GM08714 (cell line): ENCODE measurements at regions not wholly inside any gene's neighbourhood (a gene's known extent, or its start where the extent isn't known, plus 50 kb on each side); places are given as distances from the start of the nearest gene placed in this dataset.

Experiments
- H3K4me3 ChIP-seq: fragments of 200-500 bp; sonication (Bioruptor generic); 2 replicates; pipeline ENCODE4 v1.5.1; 2014; ENCODE audit warnings: mild to moderate bottlenecking, low read length, inconsistent platforms
- ZNF274 ChIP-seq: IDR thresholded peaks from 2 replicates; pipeline ENCODE4 v1.6.1; 2012; ENCODE audit warnings: mild to moderate bottlenecking, low read depth, low read length

GRCh38 chr16:80390046-80390445 is 150.7 kb upstream of the DYNLRB2 start:
- TF ChIP-seq ZNF274 = no peak
- H3K4me3 ChIP-seq = no peak overlapping the region

- H3K4me3 ChIP-seq = no peak overlapping the region
- no peak for TF ChIP-seq ZNF274
These were observed 151.5 kb upstream of the DYNLRB2 start for GRCh38 chr16:80389338-80389737.

- no peak overlapping the region for H3K4me3 ChIP-seq
- TF ChIP-seq ZNF274 = no peak
These were observed 153.4 kb upstream of the DYNLRB2 start for GRCh38 chr16:80387318-80387921.

GRCh38 chr16:80384862-80385261 is 155.9 kb upstream of the DYNLRB2 start:
- no peak for TF ChIP-seq ZNF274

GRCh38 chr16:80380514-80380913 is 160.3 kb upstream of the DYNLRB2 start:
- no peak overlapping the region for H3K4me3 ChIP-seq
- no peak for TF ChIP-seq ZNF274

More at GRCh38 chr16:80384862-80385261, 155.9 kb upstream of the DYNLRB2 start:
- H3K4me3 ChIP-seq = no peak overlapping the region

DNA sequence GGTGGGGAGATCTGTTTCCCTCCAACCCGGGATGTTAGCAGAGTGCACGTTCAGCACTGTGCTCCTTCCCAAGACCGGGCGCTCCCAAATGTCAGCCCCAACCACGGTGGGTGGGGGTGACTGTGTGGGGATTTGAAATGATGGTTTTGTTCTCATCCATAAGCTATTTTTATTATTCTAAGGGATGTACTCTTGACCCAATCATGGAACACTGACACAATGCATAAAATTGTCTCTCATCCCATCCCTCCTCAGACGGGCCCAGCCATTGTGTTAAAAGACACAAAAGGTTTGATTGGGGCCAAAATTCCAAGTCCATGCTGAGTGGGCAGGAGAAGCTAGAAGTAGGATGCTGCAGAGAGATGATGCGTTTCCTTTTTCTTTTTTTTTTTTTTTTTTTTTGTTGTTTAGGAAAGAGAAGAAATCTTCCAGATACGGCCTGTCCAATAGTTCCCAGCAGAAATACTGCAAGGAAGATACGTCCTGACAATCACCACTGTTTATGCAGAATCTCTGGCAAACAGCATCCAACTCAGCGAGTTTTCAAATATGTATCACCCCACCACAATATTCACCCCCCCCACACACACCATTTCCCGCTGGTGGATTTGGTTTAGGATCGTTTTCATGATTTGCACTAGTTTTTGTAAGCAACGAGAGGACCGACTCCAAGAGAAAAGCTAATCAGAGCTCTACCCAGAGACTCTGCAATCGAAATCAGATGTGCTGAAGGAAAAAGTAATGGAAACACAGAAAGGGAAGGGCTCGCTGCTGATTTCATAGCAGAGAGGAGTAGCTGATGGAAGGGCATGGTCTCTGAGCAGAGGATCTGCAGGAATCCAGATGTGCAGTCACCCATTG is 163.5 kb upstream of the DYNLRB2 start:
- TF ChIP-seq ZNF274 = no peak
- no peak overlapping the region for H3K4me3 ChIP-seq

GRCh38 chr16:80375973-80376372 is 164.8 kb upstream of the DYNLRB2 start:
- no peak for TF ChIP-seq ZNF274

DNA sequence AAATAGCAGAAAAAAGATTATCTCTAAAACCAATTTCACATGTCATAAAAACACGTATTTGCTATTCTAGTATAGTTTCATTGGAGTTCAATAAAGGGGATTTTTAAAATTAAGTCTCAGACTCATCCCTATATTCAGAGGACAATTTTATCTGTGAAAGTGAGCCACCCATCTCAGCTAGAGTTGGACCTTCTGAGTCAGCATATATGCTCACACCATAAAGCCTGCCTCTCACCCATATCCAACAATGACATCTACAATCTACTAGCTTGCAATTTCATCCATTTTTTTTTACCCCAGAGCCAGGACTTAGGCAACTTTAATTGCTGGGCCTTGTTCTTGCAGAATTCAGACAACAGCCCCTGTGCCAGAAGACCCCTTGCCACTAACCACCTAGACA is 165.3 kb upstream of the DYNLRB2 start:
- no peak overlapping the region for H3K4me3 ChIP-seq

More at GRCh38 chr16:80375973-80376372, 164.8 kb upstream of the DYNLRB2 start:
- no peak overlapping the region for H3K4me3 ChIP-seq

DNA sequence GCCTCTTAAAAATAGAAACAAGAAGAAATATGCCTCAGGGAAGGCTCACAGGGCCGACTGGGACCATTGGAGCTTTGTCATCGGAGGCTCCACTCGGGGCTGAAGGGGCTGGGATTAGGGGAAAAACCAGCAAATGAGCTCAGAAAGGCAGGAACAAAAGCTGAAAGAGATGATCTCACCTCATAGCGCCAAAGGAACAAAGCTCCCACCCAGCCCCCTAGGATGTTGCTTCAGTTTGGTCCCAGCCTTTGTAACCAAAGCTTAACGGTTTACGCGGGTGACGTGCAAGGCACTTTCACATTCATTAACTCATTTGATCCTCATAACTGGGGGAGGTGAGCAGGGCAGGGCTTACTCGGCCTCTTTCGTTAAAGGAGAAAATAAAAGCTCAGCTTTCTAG is 168.5 kb upstream of the DYNLRB2 start:
- no peak for TF ChIP-seq ZNF274
- H3K4me3 ChIP-seq = no peak overlapping the region

More for the DNA sequence above, 165.3 kb upstream of the DYNLRB2 start:
- TF ChIP-seq ZNF274 = no peak

DNA sequence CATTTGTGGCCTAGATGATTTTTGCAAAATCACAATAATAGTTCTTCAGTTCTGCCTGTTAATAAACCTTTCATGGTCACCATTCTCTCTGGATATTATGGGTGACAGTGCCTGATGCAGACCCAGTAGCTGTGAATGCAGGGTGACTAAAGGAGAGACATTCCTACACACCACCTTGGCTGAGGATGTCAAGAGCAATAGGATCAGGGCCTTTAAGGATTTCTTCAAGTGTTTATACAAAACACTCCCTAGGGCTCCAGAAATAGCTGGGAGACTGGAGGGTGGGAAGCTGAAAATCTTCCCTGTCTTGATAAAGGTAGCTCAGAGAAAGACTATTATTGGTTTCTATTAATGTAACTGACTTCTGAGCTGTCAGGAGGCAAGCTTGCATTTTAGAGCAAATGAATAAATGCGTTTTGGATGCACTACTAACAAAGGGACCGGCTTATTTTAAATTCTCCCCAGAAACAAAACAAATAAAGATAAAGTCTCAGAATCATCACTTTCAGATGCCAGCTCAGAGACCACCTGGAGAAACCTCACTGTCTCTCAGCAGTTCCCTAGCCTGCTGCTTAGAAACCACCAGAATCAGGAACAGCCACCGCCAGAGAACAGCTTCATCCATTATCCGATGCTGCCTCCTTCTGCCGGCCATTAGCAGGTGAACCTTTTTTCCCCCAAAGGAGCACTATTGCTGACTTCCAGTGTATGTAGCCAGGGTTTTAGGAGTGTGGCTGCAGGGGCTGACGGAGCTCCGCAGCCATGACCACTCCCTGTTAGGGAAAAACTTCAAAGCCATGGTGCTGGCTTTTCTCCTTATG is 171.4 kb upstream of the DYNLRB2 start:
- no peak for TF ChIP-seq ZNF274
- no peak overlapping the region for H3K4me3 ChIP-seq

DNA sequence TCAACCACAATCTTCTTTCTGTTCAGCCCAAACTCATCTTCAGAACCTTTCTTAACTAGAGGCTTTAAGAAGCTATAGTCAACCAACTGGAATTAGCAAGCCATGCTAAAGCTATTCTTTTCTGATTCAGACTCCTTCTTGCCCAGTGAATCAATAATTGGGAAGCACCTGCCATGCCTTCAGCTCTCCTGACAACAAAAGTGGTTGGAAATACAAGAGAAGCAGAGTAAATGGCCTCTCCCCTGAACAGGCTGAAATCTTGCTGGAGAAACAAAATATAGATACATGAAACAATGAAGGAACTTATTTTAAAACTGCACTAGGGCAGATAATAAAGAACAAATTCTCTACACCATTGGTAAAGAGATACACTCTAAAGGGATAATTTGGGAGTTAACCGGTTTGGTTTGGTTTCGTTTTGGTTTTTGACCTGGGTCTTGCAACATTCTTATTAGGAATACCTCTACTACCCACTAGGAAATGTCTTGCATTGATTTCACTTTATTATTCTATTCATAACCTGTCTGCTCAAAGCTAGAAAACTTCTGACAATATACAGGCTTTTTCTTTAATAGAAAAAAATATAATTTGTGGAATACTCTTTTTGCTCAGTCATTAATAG is 173.6 kb upstream of the DYNLRB2 start:
- no peak overlapping the region for H3K4me3 ChIP-seq
- no peak for TF ChIP-seq ZNF274

DNA sequence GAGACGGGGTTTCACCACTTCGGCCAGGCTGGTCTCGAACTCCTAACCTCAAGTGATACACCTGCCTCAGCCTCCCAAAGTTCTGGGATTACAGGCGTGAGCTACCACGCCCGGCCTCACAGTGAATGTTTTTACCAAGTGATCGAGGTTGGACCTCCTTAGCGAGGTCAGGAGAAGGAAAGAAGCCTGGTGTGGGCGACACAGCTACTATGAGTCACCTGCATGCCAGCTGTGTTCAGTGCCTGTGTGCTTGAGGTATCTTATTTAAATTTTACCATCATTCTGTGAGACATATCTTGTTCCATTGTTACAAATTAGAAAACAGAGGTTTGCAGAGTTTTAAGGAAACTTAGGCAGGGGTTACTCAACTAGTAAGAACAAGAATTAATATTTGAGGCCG is 174.8 kb upstream of the DYNLRB2 start:
- TF ChIP-seq ZNF274 = no peak
- H3K4me3 ChIP-seq = no peak overlapping the region

DNA sequence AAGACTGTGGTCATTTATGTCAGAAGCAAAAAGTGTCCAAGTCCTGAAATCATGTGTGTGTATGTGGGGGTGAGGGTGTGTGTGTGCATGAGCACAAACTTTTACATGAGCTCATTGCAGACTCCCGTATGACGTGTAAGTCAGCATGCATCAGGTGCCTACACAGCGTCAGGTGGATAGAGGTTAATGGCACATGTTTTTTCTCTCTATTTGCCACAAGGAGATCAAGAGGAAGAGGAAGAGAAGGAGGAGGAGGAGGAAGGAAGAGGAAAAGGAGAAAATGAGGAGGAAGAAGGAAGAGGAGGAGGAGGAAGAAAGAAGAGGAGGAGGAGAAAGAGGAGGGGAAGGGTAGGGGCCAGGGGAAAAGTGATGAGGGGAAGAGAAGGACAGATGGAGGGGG is 178.0 kb upstream of the DYNLRB2 start:
- TF ChIP-seq ZNF274 = no peak
- no peak overlapping the region for H3K4me3 ChIP-seq

- no peak for TF ChIP-seq ZNF274
These were observed 184.4 kb upstream of the DYNLRB2 start for GRCh38 chr16:80356365-80356764.

More at GRCh38 chr16:80356365-80356764, 184.4 kb upstream of the DYNLRB2 start:
- H3K4me3 ChIP-seq = no peak overlapping the region
